ENCODE measurements at regions not wholly inside any gene's neighbourhood (a gene's known extent, or its start where the extent isn't known, plus 50 kb on each side); places are given as distances from the start of the nearest gene placed in this dataset.

- TF ChIP-seq CTCF (IDR thresholded peaks at IDR 0.05) (no peak), EZH2 (IDR thresholded peaks at IDR 0.05) (no peak)
Observed at GRCh38 chrX:14291666-14292500, 237.5 kb upstream of the GLRA2 start.
